Heart left ventricle (tissue), 13 donors: ENCODE measurements at regions not wholly inside any gene's neighbourhood (a gene's known extent, or its start where the extent isn't known, plus 50 kb on each side); places are given as distances from the start of the nearest gene placed in this dataset.

Experiments used
- CTCF ChIP-seq, 12 donors: fragments of 200-600 bp; sonication (generic) in 4 of 12; IDR thresholded peaks; one replicate each; pipeline versions ENCODE4 v1.5.0 to v1.8.0; 2018 to 2022; ENCODE audit warnings: antibody characterized with exemption in 12 of 12, mild to moderate bottlenecking in 5 of 12
- POLR2A ChIP-seq, 2 donors: fragments of 450-650 bp; IDR thresholded peaks; one replicate each; pipeline ENCODE4 v1.6.1; 2017; ENCODE audit warnings: antibody characterized with exemption in 2 of 2, mild to moderate bottlenecking in 2 of 2, moderate library complexity in 2 of 2
- donor health status: ischemic (EF 13 %, LVEDD 7.1; RV severe dilation, severe dysfunction).
- donor health status: DM: no; HTN: yes; CAD: no.
- donor health status: DM: no; HTN: no; CAD: no.
- donor health status: ischemic (EF 25% LVEDD 6.9; RV normal size, moderate dysfunction).
- donor health status: ischemic (EF 25% LVEDD 5.7; RV mildly dilated, moderate dysfunction).
- donor health status: ischemic (EF 35%, LVEDD 5.7; RV mildly dilated, moderate dysfunction).
- donor health status: nonischemic (EF 11% LVEDD 7.7; RV severe dilation, severe dysfunction).
- donor health status: DM: yes; HTN: yes; CAD: no.
- donor health status: PGD.
- donor health status: ischemic (EF 29% LVEDD 5.4; RV normal size, mild dysfunction).
- donor health status: nonischemic (EF 23%, LVEDD 6.1; RV moderate dilation, normal function).

GRCh38 chr6:9795880-9796279, 619.0 kb downstream of the TFAP2A start:
- TF ChIP-seq CTCF (IDR thresholded peaks at IDR 0.05) = no peak
- no peak for TF ChIP-seq POLR2A (IDR thresholded peaks at IDR 0.05)
